MM.1S (cell line): ENCODE measurements at regions not wholly inside any gene's neighbourhood (a gene's known extent, or its start where the extent isn't known, plus 50 kb on each side); places are given as distances from the start of the nearest gene placed in this dataset.
A peak's percentile ranks its signal among the peaks of the same experiment; 100 is the strongest.
"Not testable (repeated sequence)": the region's sequence is repeated elsewhere in the genome, so short reads cannot be mapped to it uniquely, and the experiment has no call there.

Experiments used
- DNase-seq: peaks from one replicate; pipeline ENCODE4 v3.0.0-alpha.2; 2015
- H2AFZ ChIP-seq: fragments of 300-600 bp; sonication (generic); 2 replicates; pipeline ENCODE4 v1.6.0; 2016; ENCODE audit warnings: antibody characterized with exemption, low read length
- H3F3A ChIP-seq: fragments of 300-600 bp; sonication (generic); 2 replicates; pipeline ENCODE4 v1.6.1; 2016; ENCODE audit warnings: mild to moderate bottlenecking, antibody characterized with exemption, low read length, moderate library complexity, mixed read lengths; ENCODE audit not compliant: insufficient read depth
- H3K27ac ChIP-seq: fragments of 300-600 bp; sonication (generic); 2 replicates; pipeline ENCODE4 v1.5.1; 2016; ENCODE audit warnings: mild to moderate bottlenecking, low read length
- H3K27me3 ChIP-seq: fragments of 300-600 bp; sonication (generic); replicated peaks from 2 replicates; pipeline ENCODE4 v1.6.0; 2016; ENCODE audit warnings: low read length; ENCODE audit not compliant: insufficient read depth
- H3K36me3 ChIP-seq: fragments of 300-600 bp; sonication (generic); replicated peaks from 2 replicates; pipeline ENCODE4 v1.6.1; 2016; ENCODE audit warnings: mild to moderate bottlenecking, low read length, mixed read lengths; ENCODE audit not compliant: insufficient read depth
- H3K4me1 ChIP-seq: fragments of 300-600 bp; sonication (generic); 2 replicates; pipeline ENCODE4 v1.6.1; 2016; ENCODE audit warnings: low read length, mixed read lengths
- H3K4me2 ChIP-seq: fragments of 300-600 bp; sonication (generic); 2 replicates; pipeline ENCODE4 v1.6.0; 2016; ENCODE audit warnings: low read depth, low read length
- H3K4me3 ChIP-seq: fragments of 300-600 bp; sonication (generic); 2 replicates; pipeline ENCODE4 v1.5.1; 2016; ENCODE audit warnings: low read length, mixed read lengths
- H3K79me2 ChIP-seq: fragments of 300-600 bp; sonication (generic); 2 replicates; pipeline ENCODE4 v1.6.1; 2016; ENCODE audit warnings: mixed run types, low read length, mixed read lengths
- H3K9ac ChIP-seq: fragments of 300-600 bp; sonication (generic); 2 replicates; pipeline ENCODE4 v1.6.1; 2016; ENCODE audit warnings: low read length, mixed read lengths
- H3K9me2 ChIP-seq: fragments of 300-600 bp; sonication (generic); replicated peaks from 2 replicates; pipeline ENCODE4 v1.6.1; 2016; ENCODE audit warnings: mild to moderate bottlenecking, low read length, mixed read lengths; ENCODE audit not compliant: insufficient read depth
- H3K9me3 ChIP-seq: fragments of 300-600 bp; sonication (generic); replicated peaks from 2 replicates; pipeline ENCODE4 v1.6.1; 2016; ENCODE audit warnings: mild to moderate bottlenecking, low read length, mixed read lengths; ENCODE audit not compliant: insufficient read depth
- H4K20me1 ChIP-seq: fragments of 300-600 bp; sonication (generic); 2 replicates; pipeline ENCODE4 v1.6.1; 2016; ENCODE audit warnings: mild to moderate bottlenecking, low read length, moderate library complexity, mixed read lengths; ENCODE audit not compliant: insufficient read depth
- CTCF ChIP-seq: fragments of 300-600 bp; sonication (generic); IDR thresholded peaks from 2 replicates; pipeline ENCODE4 v1.5.1; 2016; ENCODE audit warnings: antibody characterized with exemption, low read length, mixed read lengths
- EZH2 ChIP-seq: fragments of 300-600 bp; sonication (generic); optimal IDR thresholded peaks from 2 replicates; pipeline ENCODE3; 2017; ENCODE audit warnings: low read depth, mild to moderate bottlenecking, antibody characterized with exemption, low read length, mixed read lengths
- EZH2phosphoT487 ChIP-seq: fragments of 300-600 bp; sonication (generic); IDR thresholded peaks from 2 replicates; pipeline ENCODE4 v1.6.1; 2018; ENCODE audit warnings: antibody characterized with exemption, low read length

- Histone ChIP-seq H3K4me3 (no peak overlapping the region), H3K36me3 (no peaks in the 10 kb centered on the region), H3K27me3 (no peaks in the 10 kb centered on the region), H3K9ac (no peak overlapping the region), H3K27ac (no peak overlapping the region), H4K20me1 (no peaks in the 10 kb centered on the region), H3K9me3 (no peaks in the 10 kb centered on the region), H3K4me2 (no peak overlapping the region), H3F3A (no peaks in the 10 kb centered on the region), H3K79me2 (no peaks in the 10 kb centered on the region), H2AFZ (no peak overlapping the region), H3K4me1 (no peaks in the 10 kb centered on the region), H3K9me2 (no peaks in the 10 kb centered on the region)
- no peak for TF ChIP-seq EZH2
- no peak for TF ChIP-seq CTCF
- no peak for TF ChIP-seq EZH2phosphoT487
- DNase-seq: no peak
These were observed 82.7 kb downstream of the ZFP36L2 start for GRCh38 chr2:43143756-43144155.

- no peak for DNase-seq
These were observed 83.4 kb downstream of the ZFP36L2 start for GRCh38 chr2:43142921-43143438.

GRCh38 chr2:43141636-43142151 is 84.7 kb downstream of the ZFP36L2 start:
- H3K4me1 ChIP-seq, H3K9me2 ChIP-seq: not testable (repeated sequence)

More at GRCh38 chr2:43142921-43143438, 83.4 kb downstream of the ZFP36L2 start:
- 0 out of 2 replicates have a peak overlapping the region, but pooled peaks have one; percentile 22 for H2AFZ ChIP-seq
- no peak overlapping the region for H3K4me3 ChIP-seq
- H3K79me2 ChIP-seq: no peaks in the 10 kb centered on the region
- H3K27me3 ChIP-seq: no peaks in the 10 kb centered on the region
- H3K36me3 ChIP-seq: no peaks in the 10 kb centered on the region
- H4K20me1 ChIP-seq: no peaks in the 10 kb centered on the region
- no peaks in the 10 kb centered on the region for H3F3A ChIP-seq
- no peaks in the 10 kb centered on the region for H3K9me2 ChIP-seq
- TF ChIP-seq EZH2: no peak
- TF ChIP-seq EZH2phosphoT487: no peak
- TF ChIP-seq CTCF: peak; percentile 23
- H3K4me2 ChIP-seq: no peak overlapping the region
- H3K9ac ChIP-seq: no peak overlapping the region
- H3K9me3 ChIP-seq: no peaks in the 10 kb centered on the region
- H3K27ac ChIP-seq: no peak overlapping the region
- H3K4me1 ChIP-seq: no peaks in the 10 kb centered on the region

GRCh38 chr2:43139996-43140621 is 86.3 kb downstream of the ZFP36L2 start:
- H3K4me2 ChIP-seq: no peak overlapping the region
- no peak for DNase-seq
- H3K9me3 ChIP-seq: no peaks in the 10 kb centered on the region
- no peaks in the 10 kb centered on the region for H3K79me2 ChIP-seq
- H3F3A ChIP-seq: 0 out of 2 replicates have a peak, but pooled peaks cover 2% of the 10 kb centered on the region
- no peaks in the 10 kb centered on the region for H3K27me3 ChIP-seq
- no peaks in the 10 kb centered on the region for H3K9me2 ChIP-seq
- no peak overlapping the region for H3K4me3 ChIP-seq
- H2AFZ ChIP-seq: no peak overlapping the region
- TF ChIP-seq EZH2phosphoT487: no peak
- no peak for TF ChIP-seq EZH2
- no peak for TF ChIP-seq CTCF
- H3K36me3 ChIP-seq: no peaks in the 10 kb centered on the region
- no peak overlapping the region for H3K9ac ChIP-seq
- no peak overlapping the region for H3K27ac ChIP-seq
- H3K4me1 ChIP-seq: no peaks in the 10 kb centered on the region
- H4K20me1 ChIP-seq: no peaks in the 10 kb centered on the region

More at GRCh38 chr2:43141636-43142151, 84.7 kb downstream of the ZFP36L2 start:
- not testable (repeated sequence) for H2AFZ ChIP-seq, H3K4me2 ChIP-seq, H3K27ac ChIP-seq, H3K4me3 ChIP-seq, H3K27me3 ChIP-seq, H3F3A ChIP-seq, H4K20me1 ChIP-seq, H3K9ac ChIP-seq, H3K79me2 ChIP-seq, H3K9me3 ChIP-seq, DNase-seq, H3K36me3 ChIP-seq
